WERI-Rb-1 (cell line): ENCODE measurements at regions not wholly inside any gene's neighbourhood (a gene's known extent, or its start where the extent isn't known, plus 50 kb on each side); places are given as distances from the start of the nearest gene placed in this dataset.

Experiments used
- DNase-seq: peaks from one replicate; pipeline ENCODE4 v3.0.0-alpha.2; 2020
- H3K27ac ChIP-seq: fragments of 250-450 bp; sonication (Bioruptor Pico); 2 replicates; pipeline ENCODE4 v1.5.1; 2020; ENCODE audit warnings: mild to moderate bottlenecking, moderate library complexity
- H3K27me3 ChIP-seq: fragments of 250-450 bp; sonication (Bioruptor Pico); 2 replicates; pipeline ENCODE4 v1.5.1; 2021; ENCODE audit warnings: mild to moderate bottlenecking, low read depth, moderate library complexity; ENCODE audit not compliant: insufficient read depth, severe bottlenecking
- H3K36me3 ChIP-seq: fragments of 250-450 bp; sonication (Bioruptor Pico); 2 replicates; pipeline ENCODE4 v1.5.1; 2020; ENCODE audit warnings: mild to moderate bottlenecking, moderate library complexity
- H3K4me3 ChIP-seq: 2 replicates; pipeline ENCODE4 v1.5.1; 2011; ENCODE audit warnings: low read depth, mild to moderate bottlenecking, control low read depth, low read length
- H3K9me3 ChIP-seq: fragments of 250-450 bp; sonication (Bioruptor Pico); 2 replicates; pipeline ENCODE4 v1.5.1; 2021; ENCODE audit warnings: mild to moderate bottlenecking, moderate library complexity; ENCODE audit not compliant: severe bottlenecking
- TF ChIP-seq, protein P1 (sequence below): IDR thresholded peaks from 2 replicates; pipeline ENCODE4 v1.5.1; 2011; ENCODE audit warnings: low read depth, mild to moderate bottlenecking, control low read depth, inconsistent platforms, low read length

DNA sequence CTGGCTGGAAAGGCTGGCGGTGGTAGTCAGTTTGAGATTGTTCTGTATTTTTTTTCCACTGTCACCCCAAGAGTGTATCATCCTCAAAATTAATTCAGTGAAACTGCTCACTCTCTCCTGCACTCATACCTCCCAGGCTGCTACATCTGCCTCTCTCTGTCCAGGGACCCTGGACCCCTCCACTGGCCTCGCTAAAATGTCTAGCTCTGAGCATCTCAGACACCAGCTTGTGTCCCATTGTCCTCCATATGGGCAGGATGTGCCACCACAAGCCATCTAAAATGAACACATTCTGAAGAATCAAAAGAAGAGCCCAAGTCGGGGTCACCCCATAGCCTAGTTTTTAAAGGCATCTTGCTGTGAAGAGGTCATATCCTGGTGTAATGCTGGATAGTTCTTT, 345.5 kb upstream of the TSHZ3 start:
- no peak for DNase-seq
- H3K36me3 ChIP-seq = no peaks in the 10 kb centered on the region
- H3K27me3 ChIP-seq = no peaks in the 10 kb centered on the region
- H3K4me3 ChIP-seq = no peak overlapping the region
- H3K9me3 ChIP-seq = no peaks in the 10 kb centered on the region
- TF ChIP-seq, protein P1, sequence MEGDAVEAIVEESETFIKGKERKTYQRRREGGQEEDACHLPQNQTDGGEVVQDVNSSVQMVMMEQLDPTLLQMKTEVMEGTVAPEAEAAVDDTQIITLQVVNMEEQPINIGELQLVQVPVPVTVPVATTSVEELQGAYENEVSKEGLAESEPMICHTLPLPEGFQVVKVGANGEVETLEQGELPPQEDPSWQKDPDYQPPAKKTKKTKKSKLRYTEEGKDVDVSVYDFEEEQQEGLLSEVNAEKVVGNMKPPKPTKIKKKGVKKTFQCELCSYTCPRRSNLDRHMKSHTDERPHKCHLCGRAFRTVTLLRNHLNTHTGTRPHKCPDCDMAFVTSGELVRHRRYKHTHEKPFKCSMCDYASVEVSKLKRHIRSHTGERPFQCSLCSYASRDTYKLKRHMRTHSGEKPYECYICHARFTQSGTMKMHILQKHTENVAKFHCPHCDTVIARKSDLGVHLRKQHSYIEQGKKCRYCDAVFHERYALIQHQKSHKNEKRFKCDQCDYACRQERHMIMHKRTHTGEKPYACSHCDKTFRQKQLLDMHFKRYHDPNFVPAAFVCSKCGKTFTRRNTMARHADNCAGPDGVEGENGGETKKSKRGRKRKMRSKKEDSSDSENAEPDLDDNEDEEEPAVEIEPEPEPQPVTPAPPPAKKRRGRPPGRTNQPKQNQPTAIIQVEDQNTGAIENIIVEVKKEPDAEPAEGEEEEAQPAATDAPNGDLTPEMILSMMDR = no peak
- no peak overlapping the region for H3K27ac ChIP-seq

- no peaks in the 10 kb centered on the region for H3K9me3 ChIP-seq
- H3K36me3 ChIP-seq = no peaks in the 10 kb centered on the region
- TF ChIP-seq, protein P1 = no peak
- no peak overlapping the region for H3K27ac ChIP-seq
- H3K27me3 ChIP-seq = no peaks in the 10 kb centered on the region
- no peak overlapping the region for H3K4me3 ChIP-seq
- DNase-seq = no peak
These were observed 350.2 kb upstream of the TSHZ3 start for GRCh38 chr19:31699421-31699820.

DNA sequence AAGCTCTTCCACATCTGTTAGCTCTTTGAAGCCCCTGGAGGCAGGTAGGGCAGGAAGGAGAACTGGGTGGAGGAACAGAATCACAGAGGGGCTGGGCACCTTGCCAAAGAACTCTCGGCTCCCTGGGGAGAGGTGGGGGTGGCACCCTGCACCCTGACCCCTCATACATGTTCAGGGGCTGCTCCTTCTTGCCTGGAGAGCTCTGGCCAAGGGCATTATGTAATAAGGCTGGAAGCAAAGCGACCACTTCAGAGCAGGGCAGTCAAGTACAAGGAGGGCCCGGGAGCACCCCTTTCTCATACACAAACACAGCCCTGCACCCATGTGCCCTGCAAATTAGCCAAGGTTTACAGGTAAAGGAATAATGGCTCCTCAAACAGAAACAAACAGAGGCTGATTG, 351.9 kb upstream of the TSHZ3 start:
- no peaks in the 10 kb centered on the region for H3K9me3 ChIP-seq
- H3K4me3 ChIP-seq = no peak overlapping the region
- TF ChIP-seq, protein P1 = no peak
- H3K27me3 ChIP-seq = no peaks in the 10 kb centered on the region
- no peak for DNase-seq
- no peaks in the 10 kb centered on the region for H3K36me3 ChIP-seq
- no peak overlapping the region for H3K27ac ChIP-seq

- Histone ChIP-seq H3K9me3 (no peaks in the 10 kb centered on the region), H3K27me3 (no peaks in the 10 kb centered on the region), H3K4me3 (no peak overlapping the region), H3K36me3 (no peaks in the 10 kb centered on the region), H3K27ac (no peak overlapping the region)
- TF ChIP-seq, protein P1 = no peak
- DNase-seq = no peak
These were observed 356.4 kb upstream of the TSHZ3 start for GRCh38 chr19:31705656-31706055.

- Histone ChIP-seq H3K27ac (no peak overlapping the region), H3K27me3 (no peaks in the 10 kb centered on the region), H3K9me3 (no peaks in the 10 kb centered on the region), H3K36me3 (no peaks in the 10 kb centered on the region), H3K4me3 (no peak overlapping the region)
- DNase-seq = no peak
- TF ChIP-seq, protein P1 = no peak
These were observed 356.9 kb upstream of the TSHZ3 start for GRCh38 chr19:31706131-31706530.
